Spleen (tissue), 7 donors: ENCODE measurements at regions not wholly inside any gene's neighbourhood (a gene's known extent, or its start where the extent isn't known, plus 50 kb on each side); places are given as distances from the start of the nearest gene placed in this dataset.

Source experiments
- POLR2A ChIP-seq, 3 donors: fragments of 450-650 bp; IDR thresholded peaks; one replicate each; pipeline ENCODE4 v1.5.1; 2017; ENCODE audit warnings: antibody characterized with exemption in 3 of 3, mild to moderate bottlenecking in 1 of 3
- TF ChIP-seq, protein P1 (sequence below), 11 experiments: fragments of 200-600 bp in 7 of 11; fragments of 450-650 bp in 4 of 11; sonication (generic) in 4 of 11; IDR thresholded peaks in 8 of 11; conservative IDR thresholded peaks in 3 of 11; 1 replicate in 7 of 11; 2 replicates in 4 of 11; pipeline versions ENCODE4 v1.4.0 to v1.8.0; 2016 to 2021; ENCODE audit warnings: antibody characterized with exemption in 11 of 11, inconsistent platforms in 4 of 11, mild to moderate bottlenecking in 1 of 11
- donor health status: DM: no; HTN: no; CAD: no; lungs with moderate emphysema.
- donor health status: DM: no; HTN: no; CAD: no.
- donor health status: DM: no; HTN: no; CAD: no.

DNA sequence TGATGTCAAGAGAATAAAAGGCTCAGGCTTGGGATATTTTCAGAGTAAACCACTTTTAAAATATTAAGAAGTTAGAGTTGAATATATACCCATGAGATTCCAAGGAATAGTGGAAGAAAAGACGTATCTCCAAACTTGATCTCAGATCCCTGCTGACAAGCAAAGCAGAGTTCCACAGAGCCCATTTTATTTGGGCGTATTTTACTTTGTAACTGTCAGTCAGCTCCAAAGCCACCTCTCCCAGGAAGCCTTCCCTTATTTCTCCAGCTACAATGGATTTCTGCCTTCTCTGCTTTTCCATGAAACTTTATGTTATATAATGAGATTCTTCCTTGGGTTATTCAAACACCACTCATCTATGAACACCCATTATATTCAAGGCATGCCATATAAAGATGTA, 295.7 kb downstream of the FZD1 start:
- TF ChIP-seq, protein P1, sequence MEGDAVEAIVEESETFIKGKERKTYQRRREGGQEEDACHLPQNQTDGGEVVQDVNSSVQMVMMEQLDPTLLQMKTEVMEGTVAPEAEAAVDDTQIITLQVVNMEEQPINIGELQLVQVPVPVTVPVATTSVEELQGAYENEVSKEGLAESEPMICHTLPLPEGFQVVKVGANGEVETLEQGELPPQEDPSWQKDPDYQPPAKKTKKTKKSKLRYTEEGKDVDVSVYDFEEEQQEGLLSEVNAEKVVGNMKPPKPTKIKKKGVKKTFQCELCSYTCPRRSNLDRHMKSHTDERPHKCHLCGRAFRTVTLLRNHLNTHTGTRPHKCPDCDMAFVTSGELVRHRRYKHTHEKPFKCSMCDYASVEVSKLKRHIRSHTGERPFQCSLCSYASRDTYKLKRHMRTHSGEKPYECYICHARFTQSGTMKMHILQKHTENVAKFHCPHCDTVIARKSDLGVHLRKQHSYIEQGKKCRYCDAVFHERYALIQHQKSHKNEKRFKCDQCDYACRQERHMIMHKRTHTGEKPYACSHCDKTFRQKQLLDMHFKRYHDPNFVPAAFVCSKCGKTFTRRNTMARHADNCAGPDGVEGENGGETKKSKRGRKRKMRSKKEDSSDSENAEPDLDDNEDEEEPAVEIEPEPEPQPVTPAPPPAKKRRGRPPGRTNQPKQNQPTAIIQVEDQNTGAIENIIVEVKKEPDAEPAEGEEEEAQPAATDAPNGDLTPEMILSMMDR (IDR thresholded peaks at IDR 0.05 in 8 of 11, conservative IDR thresholded peaks at IDR 0.05 in 3 of 11): no peak
- TF ChIP-seq POLR2A (IDR thresholded peaks at IDR 0.05): no peak
